Natural killer cell (primary cell): ENCODE measurements at regions not wholly inside any gene's neighbourhood (a gene's known extent, or its start where the extent isn't known, plus 50 kb on each side); places are given as distances from the start of the nearest gene placed in this dataset.

ENCODE experiments used
- ATAC-seq, 3 donors: fragments of 150-1000 bp in 2 of 3; fragments of 200-7000 bp in 1 of 3; cut with Tn5 transposase; 1 replicate in 1 of 3; 2 replicates in 2 of 3; pipeline ENCODE4 v1.10.0; 2021; ENCODE audit warnings: mild to moderate bottlenecking in 2 of 3, moderate library complexity in 2 of 3
- DNase-seq, 2 donors: peaks; one replicate each; pipeline versions ENCODE4 v3.0.0 to v3.0.0-alpha.2; 2013 to 2021; ENCODE audit warnings: mixed read lengths in 1 of 2
- H3K27ac ChIP-seq: one replicate; pipeline ENCODE4 v1.5.1; 2013; ENCODE audit warnings: mild to moderate bottlenecking, low read length
- H3K27me3 ChIP-seq: one replicate; pipeline ENCODE4 v1.6.1; 2013; ENCODE audit warnings: low read length; ENCODE audit not compliant: control insufficient read depth, insufficient read depth
- H3K36me3 ChIP-seq: one replicate; pipeline ENCODE4 v1.6.1; 2013; ENCODE audit warnings: low read length; ENCODE audit not compliant: control insufficient read depth, insufficient read depth
- H3K4me1 ChIP-seq: one replicate; pipeline ENCODE4 v1.6.1; 2013; ENCODE audit warnings: low read length; ENCODE audit not compliant: control insufficient read depth, insufficient read depth
- H3K4me3 ChIP-seq: one replicate; pipeline ENCODE4 v1.5.1; 2013; ENCODE audit warnings: low read length
- H3K9me3 ChIP-seq: one replicate; pipeline ENCODE4 v1.6.1; 2013; ENCODE audit warnings: low read length; ENCODE audit not compliant: control insufficient read depth, insufficient read depth
- H3K27ac Mint-ChIP-seq, 2 donors: one replicate each; pipeline ENCODE4 v1.8.0; 2022; ENCODE audit warnings: mild to moderate bottlenecking in 2 of 2, mixed read lengths in 2 of 2, moderate library complexity in 1 of 2
- H3K27me3 Mint-ChIP-seq, 2 donors: one replicate each; pipeline ENCODE4 v1.8.0; 2022; ENCODE audit warnings: low read depth in 2 of 2, mixed read lengths in 2 of 2
- H3K36me3 Mint-ChIP-seq: one replicate; pipeline ENCODE4 v1.8.0; 2022; ENCODE audit warnings: mixed read lengths
- H3K4me1 Mint-ChIP-seq, 2 donors: one replicate each; pipeline ENCODE4 v1.8.0; 2022; ENCODE audit warnings: mixed read lengths in 2 of 2
- H3K4me3 Mint-ChIP-seq: one replicate; pipeline ENCODE4 v1.8.0; 2022; ENCODE audit warnings: mild to moderate bottlenecking, moderate library complexity, mixed read lengths
- H3K9me3 Mint-ChIP-seq, 2 donors: one replicate each; pipeline ENCODE4 v1.8.0; 2022; ENCODE audit warnings: mixed read lengths in 2 of 2
- CTCF ChIP-seq: fragments of 200-600 bp; IDR thresholded peaks from one replicate; pipeline ENCODE4 v1.8.0; 2022; ENCODE audit warnings: antibody characterized with exemption
- WGBS: methylation state at CpG from one replicate; pipeline ENCODE4 v1.1.7; 2013; ENCODE audit warnings: missing lambda C conversion rate; ENCODE audit not compliant: insufficient coverage; 5-methylcytosine and 5-hydroxymethylcytosine counted together
- intact Hi-C: fragments of 100-400 bp; cut with micrococcal nuclease; formaldehyde crosslinking; loops from one replicate; pipeline ENCODE4 v1.14.2; 2022

DNA sequence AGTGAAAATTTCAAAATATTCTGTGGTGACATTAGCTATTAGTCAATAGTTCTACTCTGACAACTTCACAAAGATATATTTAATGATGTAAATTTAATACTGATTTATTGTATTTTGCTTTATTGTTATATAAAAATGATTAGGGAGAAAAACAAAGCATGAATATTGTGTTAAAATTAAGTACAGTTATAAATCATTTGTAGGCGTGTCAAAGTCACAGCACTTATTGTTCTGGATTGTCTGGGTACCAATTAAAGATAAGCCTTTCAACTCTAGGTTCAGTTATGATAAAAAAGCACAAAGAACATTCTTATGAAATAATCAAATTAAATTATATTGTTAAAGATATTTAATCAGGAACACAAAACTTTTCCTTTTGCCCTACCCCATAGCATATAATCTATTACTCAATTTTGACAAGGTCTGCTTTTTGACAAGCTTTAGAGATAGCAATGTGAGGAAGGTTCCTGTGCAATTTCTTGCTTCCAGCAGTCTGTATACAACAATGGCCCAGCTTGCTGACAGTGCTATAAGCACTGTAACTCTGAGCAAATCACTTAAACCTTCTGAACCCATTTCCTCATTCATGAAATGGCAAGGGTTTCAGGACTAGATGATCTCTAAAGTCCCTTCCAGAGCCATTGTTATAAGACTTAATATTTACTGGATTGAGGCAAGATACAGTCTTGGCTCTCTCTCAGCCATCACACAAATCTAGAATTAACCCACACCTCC, 910.3 kb upstream of the LCORL start:
- DNase-seq = no peak
- no peak for TF ChIP-seq CTCF
- Mint-ChIP-seq H3K9me3 (peaks cover 11 to 12% of the 10 kb centered on the region in 2 donors), H3K27ac (no peak overlapping the region), H3K4me1 (no peaks in the 10 kb centered on the region), H3K4me3 (no peak overlapping the region), H3K27me3 (no peaks in the 10 kb centered on the region), H3K36me3 (no peaks in the 10 kb centered on the region)
- Histone ChIP-seq H3K27me3 (no peaks in the 10 kb centered on the region), H3K4me3 (no peak overlapping the region), H3K9me3 (peaks cover 3% of the 10 kb centered on the region), H3K27ac (no peak overlapping the region), H3K36me3 (no peaks in the 10 kb centered on the region), H3K4me1 (no peaks in the 10 kb centered on the region)
- no peak for ATAC-seq
- intact Hi-C loops = no loop called here
- 88% methylated on average over 1 of the region's 1 CpG for WGBS

DNA sequence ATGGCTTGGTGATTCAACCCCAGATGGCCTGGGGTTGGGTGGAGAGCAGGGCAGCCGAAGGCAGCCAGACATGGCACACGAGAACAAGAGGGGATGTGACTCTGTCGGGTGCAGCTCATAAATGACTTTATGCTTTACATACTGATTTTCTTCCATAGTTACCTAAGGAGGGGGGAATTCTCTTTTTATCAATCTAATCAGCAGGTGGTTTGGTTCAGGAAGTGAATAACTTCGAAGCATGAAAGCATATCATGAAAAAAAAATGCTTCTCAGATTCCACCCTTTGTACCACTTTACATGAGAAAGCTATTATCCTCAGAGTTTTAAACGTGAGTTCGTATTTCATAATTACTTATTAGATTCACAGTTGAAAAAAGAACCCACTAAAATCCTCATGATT, 908.9 kb upstream of the LCORL start:
- Mint-ChIP-seq H3K4me3 (no peak overlapping the region), H3K4me1 (no peaks in the 10 kb centered on the region), H3K27me3 (no peaks in the 10 kb centered on the region), H3K27ac (no peak overlapping the region), H3K36me3 (no peaks in the 10 kb centered on the region), H3K9me3 (peaks cover 6 to 7% of the 10 kb centered on the region in 2 donors)
- intact Hi-C loops = no loop called here
- Histone ChIP-seq H3K9me3 (no peaks in the 10 kb centered on the region), H3K27me3 (no peaks in the 10 kb centered on the region), H3K36me3 (no peaks in the 10 kb centered on the region), H3K27ac (no peak overlapping the region), H3K4me1 (no peaks in the 10 kb centered on the region), H3K4me3 (no peak overlapping the region)
- TF ChIP-seq CTCF = no peak
- WGBS = 86% methylated on average over 4 of the region's 6 CpGs
- no peak for ATAC-seq
- DNase-seq = no peak

GRCh38 chr4:18923496-18924161, 902.1 kb upstream of the LCORL start:
- H3K27me3 Mint-ChIP-seq = no peaks in the 10 kb centered on the region
- no peaks in the 10 kb centered on the region for H3K27me3 ChIP-seq
- no peaks in the 10 kb centered on the region for H3K9me3 ChIP-seq
- no peak overlapping the region for H3K27ac Mint-ChIP-seq
- H3K4me3 ChIP-seq = no peak overlapping the region
- WGBS = 0% methylated on average over 1 of the region's 1 CpG
- no peak for TF ChIP-seq CTCF
- H3K4me3 Mint-ChIP-seq = no peak overlapping the region
- H3K36me3 Mint-ChIP-seq = peaks cover 13% of the 10 kb centered on the region
- no peaks in the 10 kb centered on the region for H3K4me1 Mint-ChIP-seq
- H3K4me1 ChIP-seq = no peaks in the 10 kb centered on the region
- ATAC-seq (no peak), DNase-seq (no peak)
- no peaks in the 10 kb centered on the region for H3K36me3 ChIP-seq
- intact Hi-C loops = no loop called here
- no peak overlapping the region for H3K27ac ChIP-seq
- peaks cover 29 to 31% of the 10 kb centered on the region in 2 donors for H3K9me3 Mint-ChIP-seq
